ENCODE measurements at regions not wholly inside any gene's neighbourhood (a gene's known extent, or its start where the extent isn't known, plus 50 kb on each side); places are given as distances from the start of the nearest gene placed in this dataset.
"Not testable (repeated sequence)": the region's sequence is repeated elsewhere in the genome, so short reads cannot be mapped to it uniquely, and the experiment has no call there.

- H3K9me3 ChIP-seq (ENCODE audit: low read length), result no peaks in the 10 kb centered on the region
- H3K27me3 ChIP-seq (ENCODE audit: insufficient read depth, low read length), result no peaks in the 10 kb centered on the region
- H3K36me3 ChIP-seq (ENCODE audit: insufficient read depth, low read length), result no peaks in the 10 kb centered on the region
- no peak overlapping the region for H2AFZ ChIP-seq (ENCODE audit: low read depth, low read length)
- H3K4me3 ChIP-seq (ENCODE audit: low read length), result no peak overlapping the region
- no peaks in the 10 kb centered on the region for H3K4me1 ChIP-seq (ENCODE audit: insufficient read depth, low read length)
Measured at GRCh38 chr12:23361971-23362370, 587.5 kb downstream of the SOX5 start.

- Histone ChIP-seq H3K9me3 (ENCODE audit: low read length) (no peaks in the 10 kb centered on the region), H3K36me3 (ENCODE audit: insufficient read depth, low read length) (no peaks in the 10 kb centered on the region), H3K4me3 (ENCODE audit: low read length) (no peak overlapping the region), H2AFZ (ENCODE audit: low read depth, low read length) (no peak overlapping the region), H3K4me1 (ENCODE audit: insufficient read depth, low read length) (no peaks in the 10 kb centered on the region), H3K27me3 (ENCODE audit: insufficient read depth, low read length) (peaks cover 2% of the 10 kb centered on the region)
Measured at GRCh38 chr12:23368590-23368989, 580.9 kb downstream of the SOX5 start.

GRCh38 chr12:23375621-23376020 lies 573.8 kb downstream of the SOX5 start:
- Histone ChIP-seq H3K4me3 (ENCODE audit: low read length) (no peak overlapping the region), H3K27me3 (ENCODE audit: insufficient read depth, low read length) (no peaks in the 10 kb centered on the region), H2AFZ (ENCODE audit: low read depth, low read length) (no peak overlapping the region), H3K36me3 (ENCODE audit: insufficient read depth, low read length) (no peaks in the 10 kb centered on the region), H3K9me3 (ENCODE audit: low read length) (no peaks in the 10 kb centered on the region), H3K4me1 (ENCODE audit: insufficient read depth, low read length) (no peaks in the 10 kb centered on the region)

- no peak overlapping the region for H3K4me3 ChIP-seq (ENCODE audit: low read length)
- H3K27me3 ChIP-seq (ENCODE audit: insufficient read depth, low read length), result no peaks in the 10 kb centered on the region
- H2AFZ ChIP-seq (ENCODE audit: low read depth, low read length), result no peak overlapping the region
- H3K9me3 ChIP-seq (ENCODE audit: low read length), result no peaks in the 10 kb centered on the region
- H3K36me3 ChIP-seq (ENCODE audit: insufficient read depth, low read length), result no peaks in the 10 kb centered on the region
- no peaks in the 10 kb centered on the region for H3K4me1 ChIP-seq (ENCODE audit: insufficient read depth, low read length)
Measured at GRCh38 chr12:23376238-23376637, 573.2 kb downstream of the SOX5 start.

GRCh38 chr12:23380419-23381100 lies 568.9 kb downstream of the SOX5 start:
- H3K9me3 ChIP-seq (ENCODE audit: low read length), result no peaks in the 10 kb centered on the region
- H3K4me3 ChIP-seq (ENCODE audit: low read length), result no peak overlapping the region
- H3K27me3 ChIP-seq (ENCODE audit: insufficient read depth, low read length), result no peaks in the 10 kb centered on the region
- H3K36me3 ChIP-seq (ENCODE audit: insufficient read depth, low read length), result no peaks in the 10 kb centered on the region
- H2AFZ ChIP-seq (ENCODE audit: low read depth, low read length), result no peak overlapping the region
- no peaks in the 10 kb centered on the region for H3K4me1 ChIP-seq (ENCODE audit: insufficient read depth, low read length)

- not testable (repeated sequence) for H3K9me3 ChIP-seq (ENCODE audit: low read length); H2AFZ ChIP-seq (ENCODE audit: low read depth, low read length); H3K36me3 ChIP-seq (ENCODE audit: insufficient read depth, low read length); H3K4me3 ChIP-seq (ENCODE audit: low read length); H3K27me3 ChIP-seq (ENCODE audit: insufficient read depth, low read length); H3K4me1 ChIP-seq (ENCODE audit: insufficient read depth, low read length)
Measured at GRCh38 chr12:23388898-23389297, 560.6 kb downstream of the SOX5 start.

GRCh38 chr12:23389315-23389714 lies 560.2 kb downstream of the SOX5 start:
- H3K4me1 ChIP-seq (ENCODE audit: insufficient read depth, low read length); H3K9me3 ChIP-seq (ENCODE audit: low read length); H3K4me3 ChIP-seq (ENCODE audit: low read length); H3K27me3 ChIP-seq (ENCODE audit: insufficient read depth, low read length); H3K36me3 ChIP-seq (ENCODE audit: insufficient read depth, low read length); H2AFZ ChIP-seq (ENCODE audit: low read depth, low read length): not testable (repeated sequence)

- H3K4me3 ChIP-seq (ENCODE audit: low read length), result no peak overlapping the region
- no peaks in the 10 kb centered on the region for H3K36me3 ChIP-seq (ENCODE audit: insufficient read depth, low read length)
- H3K9me3 ChIP-seq (ENCODE audit: low read length), result no peaks in the 10 kb centered on the region
- H3K27me3 ChIP-seq (ENCODE audit: insufficient read depth, low read length), result no peaks in the 10 kb centered on the region
- H2AFZ ChIP-seq (ENCODE audit: low read depth, low read length), result no peak overlapping the region
- no peaks in the 10 kb centered on the region for H3K4me1 ChIP-seq (ENCODE audit: insufficient read depth, low read length)
Measured at GRCh38 chr12:23399402-23399933, 550.0 kb downstream of the SOX5 start.

GRCh38 chr12:23415180-23415579 lies 534.3 kb downstream of the SOX5 start:
- no peak overlapping the region for H2AFZ ChIP-seq (ENCODE audit: low read depth, low read length)
- no peaks in the 10 kb centered on the region for H3K27me3 ChIP-seq (ENCODE audit: insufficient read depth, low read length)
- no peaks in the 10 kb centered on the region for H3K4me1 ChIP-seq (ENCODE audit: insufficient read depth, low read length)
- no peaks in the 10 kb centered on the region for H3K9me3 ChIP-seq (ENCODE audit: low read length)
- no peaks in the 10 kb centered on the region for H3K36me3 ChIP-seq (ENCODE audit: insufficient read depth, low read length)
- H3K4me3 ChIP-seq (ENCODE audit: low read length), result no peak overlapping the region

- no peak overlapping the region for H2AFZ ChIP-seq (ENCODE audit: low read depth, low read length)
- no peaks in the 10 kb centered on the region for H3K9me3 ChIP-seq (ENCODE audit: low read length)
- H3K36me3 ChIP-seq (ENCODE audit: insufficient read depth, low read length), result no peaks in the 10 kb centered on the region
- no peaks in the 10 kb centered on the region for H3K27me3 ChIP-seq (ENCODE audit: insufficient read depth, low read length)
- H3K4me3 ChIP-seq (ENCODE audit: low read length), result no peak overlapping the region
- H3K4me1 ChIP-seq (ENCODE audit: insufficient read depth, low read length), result no peaks in the 10 kb centered on the region
Measured at GRCh38 chr12:23421556-23421955, 527.9 kb downstream of the SOX5 start.

- Histone ChIP-seq H2AFZ (ENCODE audit: low read depth, low read length) (no peak overlapping the region), H3K4me3 (ENCODE audit: low read length) (no peak overlapping the region), H3K9me3 (ENCODE audit: low read length) (no peaks in the 10 kb centered on the region), H3K36me3 (ENCODE audit: insufficient read depth, low read length) (no peaks in the 10 kb centered on the region), H3K27me3 (ENCODE audit: insufficient read depth, low read length) (no peaks in the 10 kb centered on the region), H3K4me1 (ENCODE audit: insufficient read depth, low read length) (no peaks in the 10 kb centered on the region)
Measured at GRCh38 chr12:23423097-23423687, 526.3 kb downstream of the SOX5 start.

- H3K9me3 ChIP-seq (ENCODE audit: low read length), result no peaks in the 10 kb centered on the region
- no peak overlapping the region for H3K4me3 ChIP-seq (ENCODE audit: low read length)
- H3K4me1 ChIP-seq (ENCODE audit: insufficient read depth, low read length), result no peaks in the 10 kb centered on the region
- H3K36me3 ChIP-seq (ENCODE audit: insufficient read depth, low read length), result no peaks in the 10 kb centered on the region
- H2AFZ ChIP-seq (ENCODE audit: low read depth, low read length), result no peak overlapping the region
- no peaks in the 10 kb centered on the region for H3K27me3 ChIP-seq (ENCODE audit: insufficient read depth, low read length)
Measured at GRCh38 chr12:23423796-23424195, 525.7 kb downstream of the SOX5 start.

GRCh38 chr12:23424685-23425084 lies 524.8 kb downstream of the SOX5 start:
- H3K27me3 ChIP-seq (ENCODE audit: insufficient read depth, low read length), result no peaks in the 10 kb centered on the region
- no peak overlapping the region for H3K4me3 ChIP-seq (ENCODE audit: low read length)
- no peaks in the 10 kb centered on the region for H3K9me3 ChIP-seq (ENCODE audit: low read length)
- H2AFZ ChIP-seq (ENCODE audit: low read depth, low read length), result no peak overlapping the region
- no peaks in the 10 kb centered on the region for H3K36me3 ChIP-seq (ENCODE audit: insufficient read depth, low read length)
- no peaks in the 10 kb centered on the region for H3K4me1 ChIP-seq (ENCODE audit: insufficient read depth, low read length)

- Histone ChIP-seq H2AFZ (ENCODE audit: low read depth, low read length) (no peak overlapping the region), H3K4me1 (ENCODE audit: insufficient read depth, low read length) (no peaks in the 10 kb centered on the region), H3K4me3 (ENCODE audit: low read length) (no peak overlapping the region), H3K27me3 (ENCODE audit: insufficient read depth, low read length) (no peaks in the 10 kb centered on the region), H3K9me3 (ENCODE audit: low read length) (no peaks in the 10 kb centered on the region), H3K36me3 (ENCODE audit: insufficient read depth, low read length) (no peaks in the 10 kb centered on the region)
Measured at GRCh38 chr12:23426328-23426727, 523.1 kb downstream of the SOX5 start.
